ENCODE measurements at regions not wholly inside any gene's neighbourhood (a gene's known extent, or its start where the extent isn't known, plus 50 kb on each side); places are given as distances from the start of the nearest gene placed in this dataset.

DNA sequence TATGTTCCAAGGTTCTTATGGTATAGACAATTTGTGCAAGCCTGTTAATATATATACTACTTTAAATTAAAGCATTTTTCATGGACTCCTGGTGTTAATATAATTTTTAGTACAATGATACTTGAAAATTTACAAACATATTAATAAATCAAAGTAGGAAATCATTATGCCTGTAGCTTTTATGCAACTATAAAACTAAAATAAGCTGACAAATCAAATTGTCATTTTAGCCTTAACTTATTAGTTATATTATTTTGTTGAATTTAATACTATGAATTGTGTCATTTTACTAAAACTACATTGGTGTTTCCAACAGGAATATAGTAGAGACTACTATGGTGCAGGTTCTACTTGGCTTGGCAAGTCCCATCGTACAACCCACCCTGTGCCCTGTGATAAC lies 96.0 kb downstream of the MED10 start:
- H3K27me3 ChIP-seq, result no peaks in the 10 kb centered on the region
- no peak for DNase-seq
- no peaks in the 10 kb centered on the region for H3K9me3 ChIP-seq
- H3K27ac ChIP-seq, result no peak overlapping the region
- no peak overlapping the region for H3K4me3 ChIP-seq
- TF ChIP-seq, protein P1, sequence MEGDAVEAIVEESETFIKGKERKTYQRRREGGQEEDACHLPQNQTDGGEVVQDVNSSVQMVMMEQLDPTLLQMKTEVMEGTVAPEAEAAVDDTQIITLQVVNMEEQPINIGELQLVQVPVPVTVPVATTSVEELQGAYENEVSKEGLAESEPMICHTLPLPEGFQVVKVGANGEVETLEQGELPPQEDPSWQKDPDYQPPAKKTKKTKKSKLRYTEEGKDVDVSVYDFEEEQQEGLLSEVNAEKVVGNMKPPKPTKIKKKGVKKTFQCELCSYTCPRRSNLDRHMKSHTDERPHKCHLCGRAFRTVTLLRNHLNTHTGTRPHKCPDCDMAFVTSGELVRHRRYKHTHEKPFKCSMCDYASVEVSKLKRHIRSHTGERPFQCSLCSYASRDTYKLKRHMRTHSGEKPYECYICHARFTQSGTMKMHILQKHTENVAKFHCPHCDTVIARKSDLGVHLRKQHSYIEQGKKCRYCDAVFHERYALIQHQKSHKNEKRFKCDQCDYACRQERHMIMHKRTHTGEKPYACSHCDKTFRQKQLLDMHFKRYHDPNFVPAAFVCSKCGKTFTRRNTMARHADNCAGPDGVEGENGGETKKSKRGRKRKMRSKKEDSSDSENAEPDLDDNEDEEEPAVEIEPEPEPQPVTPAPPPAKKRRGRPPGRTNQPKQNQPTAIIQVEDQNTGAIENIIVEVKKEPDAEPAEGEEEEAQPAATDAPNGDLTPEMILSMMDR (IDR thresholded peaks at IDR 0.05), result no peak
- TF ChIP-seq POLR2A (IDR thresholded peaks at IDR 0.05), result no peak
- no peaks in the 10 kb centered on the region for H3K4me1 ChIP-seq
- H3K36me3 ChIP-seq, result no peaks in the 10 kb centered on the region

DNA sequence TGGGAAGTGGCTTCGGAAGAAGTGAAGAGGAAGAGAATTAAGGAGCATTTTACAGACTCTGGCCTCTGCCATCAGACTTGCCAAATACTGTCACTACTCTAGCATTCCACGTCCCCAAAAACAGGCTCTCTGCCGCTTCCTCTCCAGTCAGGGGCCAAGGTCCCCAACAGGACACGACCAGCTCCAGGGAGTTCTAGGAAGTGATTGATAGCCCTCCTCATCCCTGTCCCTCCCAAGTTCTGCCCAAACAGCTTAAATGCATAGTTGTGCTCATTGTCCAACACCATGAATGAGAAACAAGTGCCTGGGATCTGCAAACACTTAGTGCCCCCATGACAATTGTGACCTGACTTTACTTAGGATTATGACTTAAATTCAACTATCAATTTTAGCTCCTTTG lies 96.5 kb downstream of the MED10 start:
- DNase-seq, result no peak
- Histone ChIP-seq H3K27me3 (no peaks in the 10 kb centered on the region), H3K4me3 (no peak overlapping the region), H3K27ac (no peak overlapping the region), H3K36me3 (no peaks in the 10 kb centered on the region), H3K4me1 (no peaks in the 10 kb centered on the region), H3K9me3 (no peaks in the 10 kb centered on the region)
- TF ChIP-seq POLR2A (IDR thresholded peaks at IDR 0.05), result no peak
- TF ChIP-seq, protein P1 (IDR thresholded peaks at IDR 0.05), result no peak

DNA sequence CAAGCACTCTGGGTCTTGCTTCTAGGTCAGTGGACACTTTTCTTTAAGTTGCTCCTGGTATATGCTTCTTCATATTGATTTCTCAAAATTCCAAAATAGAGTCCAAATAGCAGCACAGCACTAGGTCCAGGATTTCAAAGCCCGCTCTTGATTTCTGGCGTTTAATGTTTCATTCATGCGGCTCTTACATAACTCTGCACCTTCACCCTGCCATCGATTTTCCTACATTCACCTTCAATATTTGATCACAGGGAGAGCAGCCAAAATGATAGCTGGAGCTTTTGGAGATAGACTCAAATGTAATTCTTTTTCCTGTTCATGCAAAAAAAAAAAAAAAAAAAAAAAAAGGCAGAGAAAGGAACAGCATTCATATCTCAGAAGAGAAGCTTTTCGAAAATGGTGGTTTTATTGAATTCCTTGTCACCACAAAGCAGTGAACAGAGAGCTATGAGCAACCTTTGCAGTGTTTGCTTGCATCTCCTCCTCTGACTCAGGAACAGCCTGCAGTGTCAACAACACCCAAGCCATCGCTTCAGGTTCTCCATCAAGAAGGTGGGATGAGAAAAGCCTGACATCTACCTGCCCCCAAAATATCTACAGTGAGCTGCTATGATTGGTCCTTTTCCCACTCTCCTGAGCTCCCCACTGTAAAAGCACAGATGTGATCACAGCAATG lies 97.8 kb downstream of the MED10 start:
- no peaks in the 10 kb centered on the region for H3K36me3 ChIP-seq
- TF ChIP-seq, protein P1 (IDR thresholded peaks at IDR 0.05), result no peak
- no peak for TF ChIP-seq POLR2A (IDR thresholded peaks at IDR 0.05)
- H3K4me3 ChIP-seq, result no peak overlapping the region
- no peaks in the 10 kb centered on the region for H3K4me1 ChIP-seq
- H3K27me3 ChIP-seq, result no peaks in the 10 kb centered on the region
- no peak for DNase-seq
- H3K27ac ChIP-seq, result no peak overlapping the region
- H3K9me3 ChIP-seq, result no peaks in the 10 kb centered on the region

DNA sequence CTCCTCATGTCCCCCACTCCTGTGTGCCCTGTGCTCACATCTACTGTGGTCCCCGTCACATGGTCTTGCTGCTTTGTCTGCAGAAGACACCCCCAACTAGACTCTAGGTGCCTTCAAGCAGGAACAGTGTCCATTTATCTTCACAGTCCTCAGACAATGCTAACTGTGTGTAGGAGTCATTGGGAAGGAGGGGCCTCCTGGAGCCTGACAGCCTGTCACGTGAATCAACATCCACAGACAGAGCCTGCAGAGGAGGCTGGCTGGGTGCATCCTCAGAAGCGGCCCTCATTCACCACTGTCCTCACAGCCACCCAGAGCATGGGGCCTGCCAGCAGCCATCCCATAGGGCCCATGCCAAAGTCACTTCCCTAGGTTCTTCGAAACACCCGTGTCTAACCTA lies 98.7 kb downstream of the MED10 start:
- TF ChIP-seq, protein P1 (IDR thresholded peaks at IDR 0.05), result no peak
- no peak for TF ChIP-seq POLR2A (IDR thresholded peaks at IDR 0.05)
- Histone ChIP-seq H3K9me3 (no peaks in the 10 kb centered on the region), H3K4me3 (no peak overlapping the region), H3K36me3 (no peaks in the 10 kb centered on the region), H3K4me1 (no peaks in the 10 kb centered on the region), H3K27ac (no peak overlapping the region), H3K27me3 (no peaks in the 10 kb centered on the region)
- no peak for DNase-seq

DNA sequence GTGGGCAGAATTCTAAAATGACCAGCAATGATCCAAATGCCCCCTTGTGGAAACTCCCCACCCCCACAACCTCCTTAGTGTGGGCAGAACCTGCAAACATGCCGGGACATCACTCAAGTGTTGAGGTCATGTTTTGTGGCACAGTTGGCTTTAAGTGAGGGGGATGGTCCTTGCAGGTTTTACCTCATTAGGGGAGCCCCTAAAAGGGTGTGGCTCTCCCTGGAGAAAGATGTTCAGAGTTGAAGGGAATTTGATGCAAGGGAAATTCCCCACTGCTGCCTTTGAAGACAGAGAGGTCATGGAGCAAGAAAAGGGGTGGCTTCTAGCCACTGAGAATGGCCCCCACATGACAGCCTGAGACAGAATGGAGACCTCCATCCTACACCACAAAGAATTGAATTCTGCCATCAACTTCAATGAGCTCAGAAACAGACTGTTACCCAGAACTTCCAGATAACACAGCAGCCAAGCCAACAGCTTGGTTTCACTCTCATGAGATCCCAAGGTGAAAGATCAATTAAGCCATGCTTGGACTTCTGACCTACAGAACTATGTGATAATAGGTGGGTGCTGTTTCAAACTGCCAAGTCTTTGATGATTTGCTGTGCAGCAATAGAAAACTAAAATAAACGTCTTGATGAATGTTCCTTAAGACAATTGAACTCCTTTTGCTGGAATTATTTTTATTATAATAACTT lies 103.4 kb downstream of the MED10 start:
- no peaks in the 10 kb centered on the region for H3K4me1 ChIP-seq
- H3K36me3 ChIP-seq, result no peaks in the 10 kb centered on the region
- TF ChIP-seq, protein P1 (IDR thresholded peaks at IDR 0.05), result no peak
- no peak for TF ChIP-seq POLR2A (IDR thresholded peaks at IDR 0.05)
- H3K27me3 ChIP-seq, result no peaks in the 10 kb centered on the region
- DNase-seq, result no peak
- H3K9me3 ChIP-seq, result no peaks in the 10 kb centered on the region
- H3K4me3 ChIP-seq, result no peak overlapping the region
- no peak overlapping the region for H3K27ac ChIP-seq

Measured in Peyer's patch (tissue), 4 donors.